ENCODE measurements at regions not wholly inside any gene's neighbourhood (a gene's known extent, or its start where the extent isn't known, plus 50 kb on each side); places are given as distances from the start of the nearest gene placed in this dataset.

- H3K36me3 ChIP-seq = no peaks in the 10 kb centered on the region
- TF ChIP-seq CTCF (IDR thresholded peaks at IDR 0.05) (no peak), POLR2A (IDR thresholded peaks at IDR 0.05) (no peak), EP300 (IDR thresholded peaks at IDR 0.05) (no peak)
- no peaks in the 10 kb centered on the region for H3K9me3 ChIP-seq
- intact Hi-C loops (cut with DNase I) = no loop called here
- H3K4me1 ChIP-seq (ENCODE audit: insufficient read depth) = peaks cover 2% of the 10 kb centered on the region
- DNase-seq = no peak
- no peak overlapping the region for H3K27ac ChIP-seq
- 87 to 96% (median 95%) methylated on average over 5 of the region's 5 CpGs for WGBS, 3 donors
- H3K4me3 ChIP-seq = no peak overlapping the region
- H3K27me3 ChIP-seq = no peaks in the 10 kb centered on the region
Measured at GRCh38 chr14:58846682-58847465, 209.1 kb downstream of the DACT1 start.

GRCh38 chr14:58848365-58848764 is 210.6 kb downstream of the DACT1 start:
- WGBS, 3 donors = 97 to 99% (median 98%) methylated on average over 8 of the region's 8 CpGs

GRCh38 chr14:58849601-58850000 is 211.8 kb downstream of the DACT1 start:
- Histone ChIP-seq H3K27ac (no peak overlapping the region), H3K4me1 (ENCODE audit: insufficient read depth) (no peaks in the 10 kb centered on the region), H3K27me3 (no peaks in the 10 kb centered on the region), H3K4me3 (no peak overlapping the region), H3K9me3 (no peaks in the 10 kb centered on the region), H3K36me3 (no peaks in the 10 kb centered on the region)
- TF ChIP-seq EP300 (IDR thresholded peaks at IDR 0.05) = no peak
- no peak for TF ChIP-seq POLR2A (IDR thresholded peaks at IDR 0.05)
- no peak for TF ChIP-seq CTCF (IDR thresholded peaks at IDR 0.05)
- intact Hi-C loops (cut with DNase I) = no loop called here
- DNase-seq = no peak
- WGBS, 3 donors = 73 to 96% (median 95%) methylated on average over 4 of the region's 4 CpGs

More at GRCh38 chr14:58848365-58848764, 210.6 kb downstream of the DACT1 start:
- H3K36me3 ChIP-seq = no peaks in the 10 kb centered on the region
- intact Hi-C loops (cut with DNase I) = no loop called here
- no peaks in the 10 kb centered on the region for H3K4me1 ChIP-seq (ENCODE audit: insufficient read depth)
- no peak for DNase-seq
- TF ChIP-seq EP300 (IDR thresholded peaks at IDR 0.05) (no peak), POLR2A (IDR thresholded peaks at IDR 0.05) (no peak), CTCF (IDR thresholded peaks at IDR 0.05) (no peak)
- H3K9me3 ChIP-seq = no peaks in the 10 kb centered on the region
- no peak overlapping the region for H3K27ac ChIP-seq
- H3K27me3 ChIP-seq = no peaks in the 10 kb centered on the region
- no peak overlapping the region for H3K4me3 ChIP-seq

- intact Hi-C loops (cut with DNase I) = no loop called here
- Histone ChIP-seq H3K27me3 (no peaks in the 10 kb centered on the region), H3K27ac (no peak overlapping the region), H3K4me3 (no peak overlapping the region), H3K9me3 (no peaks in the 10 kb centered on the region), H3K4me1 (ENCODE audit: insufficient read depth) (no peaks in the 10 kb centered on the region), H3K36me3 (no peaks in the 10 kb centered on the region)
- no peak for TF ChIP-seq POLR2A (IDR thresholded peaks at IDR 0.05)
- no peak for TF ChIP-seq CTCF (IDR thresholded peaks at IDR 0.05)
- TF ChIP-seq EP300 (IDR thresholded peaks at IDR 0.05) = no peak
- 65 to 82% (median 75%) methylated on average over 1 of the region's 1 CpG for WGBS, 3 donors
- no peak for DNase-seq
Measured at GRCh38 chr14:58850011-58850410, 212.2 kb downstream of the DACT1 start.
